H1 (cell line): ENCODE measurements at regions not wholly inside any gene's neighbourhood (a gene's known extent, or its start where the extent isn't known, plus 50 kb on each side); places are given as distances from the start of the nearest gene placed in this dataset.

ENCODE experiments used
- BACH1 ChIP-seq: IDR thresholded peaks from 2 replicates; pipeline ENCODE4 v1.6.1; 2012; ENCODE audit warnings: low read length, improper control_type of control experiment
- CREB1 ChIP-seq: IDR thresholded peaks from 2 replicates; pipeline ENCODE4 v1.6.1; 2012; ENCODE audit warnings: inconsistent platforms
- CTBP2 ChIP-seq: IDR thresholded peaks from 2 replicates; pipeline ENCODE4 v1.7.0; 2011; ENCODE audit warnings: borderline replicate concordance, mild to moderate bottlenecking, moderate library complexity, mixed read lengths, low read length; ENCODE audit not compliant: insufficient read depth, insufficient read length
- CTCF ChIP-seq, 3 experiments: IDR thresholded peaks; 1 replicate in 2 of 3; 2 replicates in 1 of 3; pipeline versions ENCODE4 v1.5.1 to v1.6.1; 2011; ENCODE audit warnings: low read length in 3 of 3, mild to moderate bottlenecking in 3 of 3, inconsistent platforms in 2 of 3, low read depth in 1 of 3, moderate library complexity in 1 of 3; ENCODE audit not compliant: insufficient read depth in 1 of 3; ENCODE audit errors: control extremely low read depth in 1 of 3
- FOSL1 ChIP-seq: IDR thresholded peaks from 2 replicates; pipeline ENCODE4 v1.6.1; 2011; ENCODE audit warnings: mild to moderate bottlenecking, low read depth, low read length, moderate library complexity; ENCODE audit not compliant: insufficient read depth
- NANOG ChIP-seq: IDR thresholded peaks from 2 replicates; pipeline ENCODE4 v1.6.1; 2011; ENCODE audit warnings: low read length, low read depth, mild to moderate bottlenecking, inconsistent platforms; ENCODE audit not compliant: insufficient read depth, poor library complexity, severe bottlenecking
- POLR2AphosphoS5 ChIP-seq: IDR thresholded peaks from 2 replicates; pipeline ENCODE4 v1.6.1; 2011; ENCODE audit warnings: low read depth, low read length
- RFX5 ChIP-seq: IDR thresholded peaks from 2 replicates; pipeline ENCODE4 v1.6.1; 2011; ENCODE audit warnings: low read depth, low read length, improper control_type of control experiment, borderline replicate concordance
- SIN3A ChIP-seq, 2 experiments: IDR thresholded peaks in 1 of 2; conservative IDR thresholded peaks in 1 of 2; 2 replicates each; pipeline ENCODE4 v1.6.1; 2011 to 2012; ENCODE audit warnings: low read length in 2 of 2, improper control_type of control experiment in 1 of 2, low read depth in 1 of 2, mild to moderate bottlenecking in 1 of 2
- TAF7 ChIP-seq: optimal IDR thresholded peaks from 2 replicates; pipeline ENCODE3; 2011; ENCODE audit warnings: low read depth, mild to moderate bottlenecking, inconsistent platforms, low read length, moderate library complexity, borderline replicate concordance

- TF ChIP-seq CREB1, result no peak
- no peak for TF ChIP-seq FOSL1
- no peak for TF ChIP-seq TAF7
- TF ChIP-seq POLR2AphosphoS5, result no peak
- TF ChIP-seq CTBP2, result no peak
- no peak for TF ChIP-seq SIN3A (conservative IDR thresholded peaks at IDR 0.05 in 1 of 2, IDR thresholded peaks at IDR 0.05 in 1 of 2; ENCODE audit: low read depth in 1 of 2, low read length in 2 of 2)
- no peak for TF ChIP-seq NANOG
- TF ChIP-seq CTCF (IDR thresholded peaks at IDR 0.05; ENCODE audit: control extremely low read depth in 1 of 3, insufficient read depth in 1 of 3, low read depth in 1 of 3, low read length in 3 of 3), result no peak
- no peak for TF ChIP-seq RFX5
- TF ChIP-seq BACH1, result no peak
- TF ChIP-seq, all 59 proteins: peak for 0
These were observed 54.0 kb upstream of the ATP2B1 start (continued) for GRCh38 chr12:89762498-89763170.
